HuH-7 (cell line): ENCODE measurements at regions not wholly inside any gene's neighbourhood (a gene's known extent, or its start where the extent isn't known, plus 50 kb on each side); places are given as distances from the start of the nearest gene placed in this dataset.
"Not testable (repeated sequence)": the region's sequence is repeated elsewhere in the genome, so short reads cannot be mapped to it uniquely, and the experiment has no call there.

Source experiments
- DNase-seq: peaks from one replicate; pipeline ENCODE4 v3.0.0; 2011; ENCODE audit warnings: low spot score

DNA sequence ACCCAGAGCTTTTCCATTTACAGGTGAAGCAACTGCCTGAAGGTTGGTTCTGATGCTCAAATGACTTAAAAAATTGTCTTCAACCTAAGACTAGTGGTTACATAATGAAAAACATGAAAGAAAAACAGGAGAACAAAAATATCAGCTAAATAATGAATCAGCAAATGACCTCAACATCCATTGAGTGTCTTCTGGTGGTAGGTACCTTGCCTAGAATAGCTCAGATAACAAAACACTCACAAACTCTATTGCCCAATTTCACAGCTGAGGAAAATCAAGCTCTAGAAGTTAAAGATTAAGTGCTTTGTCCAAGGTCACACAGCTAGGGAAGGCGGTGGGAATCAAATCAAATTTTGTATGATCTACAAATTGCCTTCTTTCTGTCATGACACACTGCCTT, 304.6 kb upstream of the CDH11 start:
- DNase-seq = no peak

GRCh38 chr16:65422934-65423333, 301.1 kb upstream of the CDH11 start:
- DNase-seq = no peak

DNA sequence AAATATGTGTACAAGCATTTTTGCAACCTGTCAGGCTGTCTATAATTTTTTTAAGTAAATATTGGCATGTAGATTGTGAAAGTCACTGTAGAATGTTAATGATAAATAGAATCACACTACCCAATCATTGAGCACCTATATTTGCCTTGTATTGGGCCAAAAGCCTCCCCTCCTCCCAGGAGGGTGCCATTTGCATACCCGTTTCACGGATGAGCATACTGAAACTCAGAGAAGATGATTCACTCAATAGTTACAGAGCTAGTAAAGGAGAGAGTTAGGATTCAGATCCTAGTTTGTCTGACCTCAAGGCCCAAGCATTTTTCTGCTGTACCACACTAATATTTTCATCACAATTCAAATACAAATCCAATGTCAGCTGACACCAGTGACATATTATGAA, 299.7 kb upstream of the CDH11 start:
- DNase-seq = no peak

GRCh38 chr16:65418435-65418834, 296.6 kb upstream of the CDH11 start:
- no peak for DNase-seq

DNA sequence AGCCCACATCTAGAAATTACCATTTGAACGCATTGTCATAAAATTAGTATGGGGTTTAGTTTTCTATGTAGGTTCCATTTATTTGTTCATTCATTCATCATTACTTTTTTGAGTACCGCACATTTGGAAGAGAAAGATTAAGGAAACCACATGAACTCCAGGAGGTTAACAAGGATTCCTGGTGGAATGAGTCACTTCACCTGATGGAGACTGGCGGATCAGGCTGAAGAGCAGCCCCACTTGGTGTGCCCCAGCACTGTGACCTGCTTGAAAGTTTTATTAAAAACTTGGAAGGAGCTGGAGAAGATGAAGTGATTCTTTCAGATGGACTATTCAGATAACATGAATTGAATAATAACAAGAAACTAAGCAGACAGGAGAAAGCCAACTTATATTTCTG, 293.6 kb upstream of the CDH11 start:
- no peak for DNase-seq

DNA sequence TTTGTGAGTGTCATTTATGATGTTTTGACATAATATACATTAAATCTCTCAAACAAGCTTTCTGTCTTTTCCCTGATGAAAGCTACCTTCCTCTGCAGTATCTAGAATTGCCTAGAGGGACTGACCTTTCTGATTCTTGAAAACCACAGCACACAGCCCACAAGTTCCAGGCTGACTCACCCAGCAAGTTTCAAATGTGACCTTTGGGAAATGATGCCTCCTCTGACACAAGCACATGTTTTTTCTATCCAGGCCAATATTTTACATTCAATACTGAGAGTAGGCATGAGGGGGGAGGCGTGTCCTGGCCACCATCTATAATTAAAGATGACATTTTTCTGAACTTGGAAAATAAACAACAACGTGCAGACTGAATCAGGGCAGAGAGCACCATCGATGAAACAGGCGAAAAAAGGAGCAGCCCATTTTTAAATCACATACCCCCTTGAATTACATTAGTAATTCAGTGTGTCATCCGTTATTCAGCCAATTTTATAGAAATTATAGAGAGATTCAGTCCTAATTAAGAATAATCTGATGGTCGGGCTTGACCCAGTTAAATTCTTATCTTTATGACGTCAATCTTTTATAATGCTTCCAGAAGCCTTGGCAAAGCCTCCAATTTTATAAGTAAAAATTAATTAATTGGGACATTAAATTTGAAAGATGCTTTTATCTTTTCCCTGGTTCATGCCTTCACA, 292.6 kb upstream of the CDH11 start:
- no peak for DNase-seq

- no peak for DNase-seq
These were observed 292.0 kb upstream of the CDH11 start for GRCh38 chr16:65413861-65414260.

GRCh38 chr16:65410801-65411200, 288.9 kb upstream of the CDH11 start:
- DNase-seq = no peak

GRCh38 chr16:65409510-65409909, 287.6 kb upstream of the CDH11 start:
- DNase-seq = no peak

DNA sequence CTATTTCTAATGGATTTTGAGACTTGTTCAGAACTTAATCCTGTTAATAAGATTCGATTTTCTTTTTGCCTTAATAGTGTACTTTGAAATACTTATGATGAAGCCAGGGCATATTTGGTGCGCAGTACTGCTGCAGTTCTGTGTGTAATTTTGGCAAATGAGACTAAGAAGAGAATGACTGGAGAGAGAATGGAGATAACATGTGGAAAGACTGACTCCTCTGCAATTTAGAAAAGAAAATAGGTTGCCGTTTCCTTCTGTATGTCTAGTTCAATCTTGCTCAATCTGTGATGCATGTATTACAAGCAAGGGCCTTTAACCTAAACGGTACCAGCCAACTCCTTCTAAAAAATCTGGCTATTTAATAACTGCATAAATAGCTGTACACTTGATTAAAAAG, 285.1 kb upstream of the CDH11 start:
- DNase-seq = no peak

DNA sequence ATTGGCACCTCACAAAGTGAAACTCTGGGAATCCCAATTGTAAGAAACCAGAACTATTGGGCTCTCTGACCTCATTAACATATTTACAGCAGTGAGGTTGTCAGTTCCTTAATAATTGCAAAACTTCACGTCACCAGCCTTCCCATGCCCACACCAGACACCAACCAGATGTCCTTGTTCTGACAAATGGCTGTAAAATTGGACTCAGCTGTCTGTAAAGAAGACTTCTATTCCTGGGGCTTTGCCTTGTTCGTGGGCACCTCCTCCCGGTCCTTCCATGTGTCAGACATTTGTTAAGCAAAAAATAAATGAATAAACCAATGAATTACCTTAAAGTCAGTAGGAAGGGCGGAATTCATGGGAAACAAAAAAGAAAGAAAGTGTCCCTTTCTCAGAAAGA, 284.3 kb upstream of the CDH11 start:
- DNase-seq = no peak

GRCh38 chr16:65394281-65394680, 272.4 kb upstream of the CDH11 start:
- DNase-seq = no peak

- no peak for DNase-seq
These were observed 271.1 kb upstream of the CDH11 start for GRCh38 chr16:65392806-65393565.

DNA sequence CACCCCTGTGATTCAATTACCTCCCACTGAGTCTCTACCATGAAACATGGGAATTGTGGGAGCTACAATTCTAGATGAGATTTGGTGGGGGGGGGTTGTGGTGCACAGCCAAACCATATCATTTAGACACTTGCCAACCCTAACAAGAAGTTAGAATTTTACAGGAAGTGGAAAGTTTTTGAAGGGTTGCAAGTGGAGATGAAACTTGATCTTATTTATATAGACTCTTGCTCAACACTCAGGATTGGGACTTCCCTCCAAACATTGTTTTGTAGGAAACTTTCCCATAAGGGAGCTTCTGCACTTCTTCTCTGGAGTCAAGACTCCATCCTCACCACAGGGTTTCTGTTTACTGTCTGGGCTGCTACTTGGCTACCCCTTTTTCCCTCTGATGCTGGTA, 266.7 kb upstream of the CDH11 start:
- DNase-seq = no peak

- DNase-seq = no peak
These were observed 264.8 kb upstream of the CDH11 start for GRCh38 chr16:65386672-65387071.

GRCh38 chr16:65384441-65384840, 262.6 kb upstream of the CDH11 start:
- DNase-seq = no peak

GRCh38 chr16:65377195-65377594, 255.3 kb upstream of the CDH11 start:
- DNase-seq = no peak

DNA sequence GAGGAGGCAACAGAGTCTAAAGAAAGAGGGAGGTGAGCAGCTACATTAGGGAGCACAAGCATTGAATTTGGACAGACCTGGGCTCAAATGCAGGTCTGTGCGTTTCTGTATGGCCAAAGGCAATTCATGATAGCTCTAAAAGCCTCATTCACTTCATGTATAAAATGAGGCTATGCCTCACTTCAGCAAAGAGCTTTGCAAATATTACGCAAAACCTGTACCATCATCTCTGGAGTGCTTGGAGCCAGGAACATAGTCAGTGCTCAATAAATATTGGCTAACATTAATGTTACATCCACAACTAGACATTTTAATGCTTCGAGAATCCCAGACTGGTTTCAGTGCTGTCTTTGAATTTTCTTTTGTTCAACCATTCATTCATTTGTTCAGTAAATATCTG, 254.7 kb upstream of the CDH11 start:
- no peak for DNase-seq

- DNase-seq = no peak
These were observed 253.8 kb upstream of the CDH11 start for GRCh38 chr16:65375651-65376050.

GRCh38 chr16:65373097-65373496, 251.2 kb upstream of the CDH11 start:
- no peak for DNase-seq

GRCh38 chr16:65372171-65372570, 250.3 kb upstream of the CDH11 start:
- no peak for DNase-seq

- no peak for DNase-seq
These were observed 244.2 kb upstream of the CDH11 start for GRCh38 chr16:65365732-65366715.

DNA sequence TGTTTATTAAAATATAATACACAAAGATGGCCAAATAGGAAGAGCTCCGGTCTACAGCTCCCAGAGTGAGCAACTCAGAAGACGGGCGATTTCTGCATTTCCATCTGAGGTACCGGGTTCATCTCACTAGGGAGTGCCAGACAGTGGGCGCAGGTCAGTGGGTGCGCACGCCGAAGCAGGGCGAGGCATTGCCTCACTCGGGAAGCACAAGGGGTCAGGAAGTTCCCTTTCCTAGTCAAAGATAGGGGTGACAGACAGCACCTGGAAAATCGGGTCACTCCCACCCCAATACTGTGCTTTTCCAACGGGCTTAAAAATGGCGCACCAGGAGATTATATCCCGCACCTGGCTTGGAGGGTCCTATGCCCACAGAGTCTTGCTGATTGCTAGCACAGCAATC, 234.9 kb upstream of the CDH11 start:
- DNase-seq = not testable (repeated sequence)
